ENCODE measurements at regions not wholly inside any gene's neighbourhood (a gene's known extent, or its start where the extent isn't known, plus 50 kb on each side); places are given as distances from the start of the nearest gene placed in this dataset.

- DNase-seq, result no peak
Measured at GRCh38 chr7:72524037-72524436, 111.9 kb upstream of the CALN1 start.

- DNase-seq, result no peak
Measured at GRCh38 chr7:72504061-72504706, 92.0 kb upstream of the CALN1 start.

GRCh38 chr7:72503644-72504043, 91.5 kb upstream of the CALN1 start:
- no peak for DNase-seq

GRCh38 chr7:72494807-72495206, 82.7 kb upstream of the CALN1 start:
- no peak for DNase-seq

- DNase-seq, result peak; percentile 40
Measured at GRCh38 chr7:72493850-72494661, 81.9 kb upstream of the CALN1 start.

GRCh38 chr7:72492461-72493065, 80.4 kb upstream of the CALN1 start:
- no peak for DNase-seq

- DNase-seq, result no peak
Measured at GRCh38 chr7:72490301-72490700, 78.2 kb upstream of the CALN1 start.

GRCh38 chr7:72481934-72482333, 69.8 kb upstream of the CALN1 start:
- DNase-seq, result no peak

- DNase-seq, result no peak
Measured at GRCh38 chr7:72476608-72477305, 64.6 kb upstream of the CALN1 start.

GRCh38 chr7:72467237-72467636, 55.1 kb upstream of the CALN1 start:
- DNase-seq, result no peak

- DNase-seq, result no peak
Measured at GRCh38 chr7:72466797-72467196, 54.7 kb upstream of the CALN1 start.

- no peak for DNase-seq
Measured at GRCh38 chr7:72465521-72465920, 53.4 kb upstream of the CALN1 start.

- no peak for DNase-seq
Measured at GRCh38 chr7:72462311-72462710, 50.2 kb upstream of the CALN1 start.
